ENCODE measurements at regions not wholly inside any gene's neighbourhood (a gene's known extent, or its start where the extent isn't known, plus 50 kb on each side); places are given as distances from the start of the nearest gene placed in this dataset.

DNA sequence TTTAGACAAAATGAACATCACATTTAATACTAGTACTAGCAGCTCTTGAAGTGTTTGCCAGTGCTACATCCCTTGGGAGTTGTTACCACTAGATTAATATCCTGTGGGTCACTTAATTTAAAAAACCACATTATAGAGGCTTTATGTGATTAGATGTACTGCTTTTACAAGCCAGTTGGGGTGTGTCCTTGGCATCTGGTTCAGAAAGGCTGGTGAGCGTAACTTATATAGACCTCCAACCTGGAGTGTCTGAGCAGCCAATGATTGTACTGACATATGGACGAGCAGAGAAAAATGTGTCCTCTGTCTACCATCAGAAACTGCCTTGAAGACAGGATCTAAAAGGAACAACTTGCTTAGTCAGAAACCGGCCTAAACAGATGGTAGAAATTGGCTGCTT is 306.2 kb upstream of the ATP11B start:
- DNase-seq (ENCODE audit: low spot score) (no peak), ATAC-seq (ENCODE audit: low FRiP score) (no peak)
- TF ChIP-seq, protein P1, sequence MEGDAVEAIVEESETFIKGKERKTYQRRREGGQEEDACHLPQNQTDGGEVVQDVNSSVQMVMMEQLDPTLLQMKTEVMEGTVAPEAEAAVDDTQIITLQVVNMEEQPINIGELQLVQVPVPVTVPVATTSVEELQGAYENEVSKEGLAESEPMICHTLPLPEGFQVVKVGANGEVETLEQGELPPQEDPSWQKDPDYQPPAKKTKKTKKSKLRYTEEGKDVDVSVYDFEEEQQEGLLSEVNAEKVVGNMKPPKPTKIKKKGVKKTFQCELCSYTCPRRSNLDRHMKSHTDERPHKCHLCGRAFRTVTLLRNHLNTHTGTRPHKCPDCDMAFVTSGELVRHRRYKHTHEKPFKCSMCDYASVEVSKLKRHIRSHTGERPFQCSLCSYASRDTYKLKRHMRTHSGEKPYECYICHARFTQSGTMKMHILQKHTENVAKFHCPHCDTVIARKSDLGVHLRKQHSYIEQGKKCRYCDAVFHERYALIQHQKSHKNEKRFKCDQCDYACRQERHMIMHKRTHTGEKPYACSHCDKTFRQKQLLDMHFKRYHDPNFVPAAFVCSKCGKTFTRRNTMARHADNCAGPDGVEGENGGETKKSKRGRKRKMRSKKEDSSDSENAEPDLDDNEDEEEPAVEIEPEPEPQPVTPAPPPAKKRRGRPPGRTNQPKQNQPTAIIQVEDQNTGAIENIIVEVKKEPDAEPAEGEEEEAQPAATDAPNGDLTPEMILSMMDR (IDR thresholded peaks at IDR 0.05), result no peak

DNA sequence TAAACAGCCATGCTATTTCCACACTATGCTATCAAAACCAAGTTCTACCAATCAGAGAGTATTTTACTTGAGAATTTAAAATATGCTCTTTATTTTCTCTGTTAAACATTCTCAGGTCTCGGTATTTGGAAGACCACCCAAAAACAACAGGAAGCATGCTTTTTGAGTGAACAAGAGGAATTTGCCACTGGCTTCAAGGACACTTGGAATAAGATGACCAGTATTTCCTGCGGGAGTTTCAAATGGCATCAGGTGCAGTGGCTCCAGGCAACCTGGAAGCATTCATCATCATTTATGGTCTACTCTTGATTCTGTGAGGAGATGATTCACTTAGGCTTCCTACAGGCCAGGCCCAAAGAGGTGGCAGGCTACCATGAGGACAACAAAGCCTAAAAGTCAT is 305.7 kb upstream of the ATP11B start:
- ATAC-seq (ENCODE audit: low FRiP score) (no peak), DNase-seq (ENCODE audit: low spot score) (no peak)
- TF ChIP-seq, protein P1 (IDR thresholded peaks at IDR 0.05), result no peak

DNA sequence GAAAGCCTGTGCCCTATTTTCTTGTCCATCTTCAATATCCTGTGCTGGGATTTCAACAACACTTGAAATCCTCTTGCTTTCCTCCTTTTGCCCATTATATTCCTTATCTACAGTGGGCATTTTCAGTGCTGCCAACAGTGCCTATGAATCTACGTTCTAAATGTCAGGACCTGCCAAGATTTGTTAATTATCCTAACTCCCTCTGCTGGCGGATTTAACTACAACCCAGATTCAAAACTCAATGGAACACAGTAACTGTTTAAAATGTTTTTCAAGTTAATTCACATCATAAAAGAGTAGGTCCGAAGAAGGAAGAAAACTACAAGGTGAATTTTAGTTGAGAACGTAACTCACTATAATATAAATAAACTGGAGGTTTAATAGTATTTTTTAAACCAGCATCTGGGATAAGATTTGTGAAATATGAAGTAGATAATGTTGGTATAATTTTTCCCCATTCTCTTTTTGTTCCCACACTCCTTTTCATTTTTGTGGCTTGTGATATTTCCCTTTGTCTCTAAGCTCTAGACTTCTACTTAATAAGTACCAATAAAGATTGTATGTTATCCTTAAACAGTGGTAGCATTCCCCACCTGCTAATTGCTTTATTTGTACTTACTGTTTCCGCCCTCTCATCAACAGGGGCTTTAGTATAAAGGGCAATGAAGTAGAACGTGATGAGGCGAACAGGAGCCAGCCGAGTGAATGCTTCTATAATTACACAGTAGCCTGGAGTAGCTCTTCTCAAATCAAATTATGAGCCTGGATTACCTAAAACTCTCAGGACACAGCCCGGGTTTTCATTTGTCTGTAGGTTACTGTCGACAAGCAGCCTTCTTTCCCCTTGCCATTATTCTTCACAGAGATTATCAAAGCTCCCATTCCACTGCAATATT is 302.5 kb upstream of the ATP11B start:
- DNase-seq (ENCODE audit: low spot score), result no peak
- TF ChIP-seq, protein P1 (IDR thresholded peaks at IDR 0.05), result no peak
- no peak for ATAC-seq (ENCODE audit: low FRiP score)

DNA sequence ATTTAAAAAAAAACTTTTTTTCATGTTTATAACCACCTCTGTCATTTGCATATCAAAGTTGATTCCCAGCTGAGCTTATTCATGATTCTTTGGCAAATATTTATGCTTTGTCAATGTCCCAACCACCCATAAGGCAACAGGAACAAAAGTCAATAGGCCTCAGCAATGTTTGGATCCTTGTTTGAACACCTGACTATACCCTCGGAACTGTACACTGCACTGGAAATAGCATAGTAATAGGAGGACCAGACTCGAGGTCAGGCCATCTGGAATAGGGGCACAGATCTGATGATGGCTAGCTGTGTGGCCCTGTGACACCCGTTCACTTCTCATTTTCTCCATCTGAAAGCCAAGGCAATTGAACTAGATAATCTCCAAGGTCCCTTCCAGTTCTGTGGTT is 301.7 kb upstream of the ATP11B start:
- ATAC-seq (ENCODE audit: low FRiP score) (no peak), DNase-seq (ENCODE audit: low spot score) (no peak)
- TF ChIP-seq, protein P1 (IDR thresholded peaks at IDR 0.05), result no peak

DNA sequence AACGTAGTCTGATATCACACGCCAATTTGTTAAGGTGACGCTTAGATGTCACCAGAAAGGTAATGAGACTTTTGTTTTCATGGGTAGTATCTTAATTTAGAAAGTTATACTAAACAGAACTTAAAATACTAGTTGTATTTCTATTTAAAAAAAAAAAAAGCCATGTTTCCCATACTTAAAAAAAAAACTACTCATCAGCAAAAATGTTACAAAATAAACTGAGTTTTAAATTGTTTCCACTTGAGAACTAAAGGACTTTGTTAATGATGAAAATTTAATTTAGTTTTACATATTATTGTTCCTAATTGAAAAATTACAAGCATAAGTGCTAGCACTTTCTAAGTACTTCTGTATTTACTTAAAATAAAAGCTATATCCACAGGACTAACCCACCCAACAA is 300.8 kb upstream of the ATP11B start:
- ATAC-seq (ENCODE audit: low FRiP score) (no peak), DNase-seq (ENCODE audit: low spot score) (no peak)
- TF ChIP-seq, protein P1 (IDR thresholded peaks at IDR 0.05), result no peak

DNA sequence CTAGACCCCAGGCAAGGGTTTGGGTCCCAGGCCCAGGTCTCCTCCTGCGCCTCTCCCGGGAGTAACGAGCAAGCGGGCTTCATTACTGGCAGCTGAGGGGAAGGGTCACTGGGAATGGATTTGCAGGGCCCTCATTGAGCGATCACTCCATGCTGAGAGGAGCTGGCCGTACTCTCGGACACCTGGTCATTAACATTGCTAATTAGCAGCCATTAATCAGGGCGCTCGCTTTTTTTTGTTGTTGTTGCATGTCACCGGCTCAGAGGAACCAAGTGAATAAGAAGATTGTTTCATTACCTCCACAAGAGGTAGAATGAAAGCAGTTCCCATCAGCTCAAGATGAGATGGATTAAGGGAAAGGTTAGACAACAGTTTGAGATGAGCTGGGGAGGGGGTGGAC is 293.0 kb upstream of the ATP11B start:
- TF ChIP-seq, protein P1 (IDR thresholded peaks at IDR 0.05), result no peak
- DNase-seq (ENCODE audit: low spot score) (no peak), ATAC-seq (ENCODE audit: low FRiP score) (no peak)

DNA sequence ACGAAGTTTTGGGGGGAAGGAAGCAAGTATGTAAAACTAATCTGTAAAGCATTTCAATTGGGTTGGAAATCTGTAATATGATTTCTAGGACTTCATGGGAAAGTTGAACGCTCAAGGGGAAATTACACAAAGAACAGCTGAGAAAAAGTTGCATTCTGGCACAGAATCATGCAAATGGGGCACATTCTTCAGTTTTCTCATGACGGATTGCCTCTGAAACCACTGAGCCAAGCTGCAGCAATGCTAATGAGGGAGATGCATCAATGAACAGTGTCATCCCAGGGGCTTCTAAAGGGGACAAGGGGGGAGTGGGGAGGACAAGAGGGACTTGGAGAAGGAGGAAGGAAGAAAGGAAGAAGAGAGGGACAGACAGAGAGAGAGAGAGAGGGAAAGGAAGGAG is 291.4 kb upstream of the ATP11B start:
- TF ChIP-seq, protein P1 (IDR thresholded peaks at IDR 0.05), result no peak
- ATAC-seq (ENCODE audit: low FRiP score) (no peak), DNase-seq (ENCODE audit: low spot score) (no peak)
